A549 (cell line): ENCODE measurements at regions not wholly inside any gene's neighbourhood (a gene's known extent, or its start where the extent isn't known, plus 50 kb on each side); places are given as distances from the start of the nearest gene placed in this dataset.

Experiments
- ATAC-seq, 2 experiments: fragments of 200-7000 bp in 1 of 2; fragments of >200 bp in 1 of 2; cut with Nextera tagmentation in 1 of 2; cut with Tn5 transposase in 1 of 2; 3 replicates each; pipeline versions ENCODE4 v1.8.0 to v1.9.1; 2018 to 2020; ENCODE audit warnings: mild to moderate bottlenecking in 1 of 2, moderate library complexity in 1 of 2
- CTCF ChIA-PET: fragments of 300-600 bp; sonication (Branson Sonifier 250); formaldehyde crosslinking; extraction: SDS; loops from one replicate; lab custom pipeline; 2021; ENCODE audit warnings: antibody characterized with exemption, inconsistent platforms; lab: Yijun Ruan, JAX
- POLR2A ChIA-PET: fragments of 350-600 bp; formaldehyde crosslinking; extraction: SDS; loops from one replicate; lab custom pipeline; 2021; ENCODE audit warnings: antibody characterized with exemption, inconsistent platforms; lab: Yijun Ruan, JAX
- DNase-seq, 2 experiments: peaks; one replicate each; pipeline versions ENCODE4 v3.0.0 to v3.0.0-alpha.2; 2011 to 2016; ENCODE audit warnings: low read depth in 1 of 2, low spot score in 1 of 2
- FAIRE-seq: peaks from 2 replicates; lab custom pipeline; 2011; peaks lifted over from hg19 to GRCh38; lab: Jason Lieb, UNC
- H3K27ac ChIP-seq, 2 experiments: fragments of >200 bp; sonication (Bioruptor Twin); formaldehyde crosslinking; 3 replicates each; pipeline ENCODE4 v1.5.1; 2016 to 2017
- H3K4me1 ChIP-seq: fragments of >200 bp; sonication (Bioruptor Twin); formaldehyde crosslinking; 3 replicates; pipeline ENCODE4 v1.6.1; 2016
- H3K4me2 ChIP-seq: fragments of >200 bp; sonication (Bioruptor Twin); formaldehyde crosslinking; 3 replicates; pipeline ENCODE4 v1.6.1; 2016
- H3K4me3 ChIP-seq: fragments of >200 bp; sonication (Bioruptor Twin); formaldehyde crosslinking; 3 replicates; pipeline ENCODE4 v1.5.1; 2016
- H3K9me3 ChIP-seq: fragments of >200 bp; sonication (Bioruptor Twin); formaldehyde crosslinking; 3 replicates; pipeline ENCODE4 v1.6.1; 2016
- CHD2 ChIP-seq: fragments of 150-350 bp; IDR thresholded peaks from 2 replicates; pipeline ENCODE4 v1.6.1; 2014; ENCODE audit warnings: low read length; ENCODE audit not compliant: partially characterized antibody
- WGBS: methylation state at CpG from one replicate; pipeline ENCODE4 v1.1.6; 2017; ENCODE audit errors: missing lambda C conversion rate; 5-methylcytosine and 5-hydroxymethylcytosine counted together
- TF ChIP-seq, protein P1 (sequence below): fragments of 450-650 bp; IDR thresholded peaks from 2 replicates; pipeline ENCODE4 v1.6.1; 2014; ENCODE audit warnings: antibody characterized with exemption

DNA sequence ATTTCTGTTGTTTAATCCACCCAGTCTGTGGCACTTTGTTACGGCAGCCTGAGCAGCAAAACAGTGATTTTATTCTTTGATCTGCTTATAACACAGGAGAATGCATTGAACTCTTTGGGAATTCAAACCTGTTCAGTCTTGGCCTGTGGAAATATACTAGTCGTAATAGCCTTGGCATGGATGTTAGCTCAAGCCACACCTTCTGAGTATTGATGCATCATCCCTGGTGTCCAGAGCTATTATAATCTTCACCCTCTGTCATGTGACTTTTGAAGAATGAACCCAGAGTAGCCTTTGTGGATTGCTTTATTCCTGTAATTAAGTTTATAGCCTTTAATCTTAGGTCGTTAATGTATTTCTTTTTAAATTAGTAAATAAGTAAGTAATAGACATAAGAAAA is 50.8 kb upstream of the TEX48 start:
- CTCF ChIA-PET: interaction anchor here (0.8 to 2.2 kb wide), 5 partner anchors 52 to 282 kb away, joined by 3 to 6 read pairs (median 5); no protein-coding TSS in a partner anchor
- peak; percentile 28 to 54 for DNase-seq
- WGBS: 40% methylated on average over 3 of the region's 3 CpGs
- POLR2A ChIA-PET: no interaction called here
- Histone ChIP-seq H3K4me2 (peak overlapping the region; percentile 27; the same call in 1 of the 3 replicates), H3K9me3 (no peaks in the 10 kb centered on the region), H3K4me1 (peaks cover 29% of the 10 kb centered on the region), H3K4me3 (no peak overlapping the region), H3K27ac (peak overlapping the region; percentile 43 to 69)
- TF ChIP-seq, protein P1, sequence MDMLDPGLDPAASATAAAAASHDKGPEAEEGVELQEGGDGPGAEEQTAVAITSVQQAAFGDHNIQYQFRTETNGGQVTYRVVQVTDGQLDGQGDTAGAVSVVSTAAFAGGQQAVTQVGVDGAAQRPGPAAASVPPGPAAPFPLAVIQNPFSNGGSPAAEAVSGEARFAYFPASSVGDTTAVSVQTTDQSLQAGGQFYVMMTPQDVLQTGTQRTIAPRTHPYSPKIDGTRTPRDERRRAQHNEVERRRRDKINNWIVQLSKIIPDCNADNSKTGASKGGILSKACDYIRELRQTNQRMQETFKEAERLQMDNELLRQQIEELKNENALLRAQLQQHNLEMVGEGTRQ: 0 out of 2 replicates have a peak, but pooled peaks have one; percentile 12
- TF ChIP-seq CHD2: no peak
- FAIRE-seq: no peak
- peak; percentile 61 to 72; a peak in 4 of 6 replicates for ATAC-seq
